IMR-90 (cell line): ENCODE measurements at regions not wholly inside any gene's neighbourhood (a gene's known extent, or its start where the extent isn't known, plus 50 kb on each side); places are given as distances from the start of the nearest gene placed in this dataset.

Experiments used
- ATAC-seq: fragments of 200-7000 bp; cut with Tn5 transposase; 2 replicates; pipeline ENCODE4 v1.9.1; 2020; ENCODE audit warnings: low read depth, mild to moderate bottlenecking, moderate library complexity
- BruUV-seq: library from RNA; stranded (reverse); fragments of 400-500 nt; replicated peaks from 2 replicates; lab custom pipeline; 2021; lab: Mats Ljungman, UMichigan
- CTCF ChIA-PET: fragments of 300-600 bp; formaldehyde crosslinking; extraction: SDS; loops from one replicate; lab custom pipeline; 2021; ENCODE audit warnings: antibody characterized with exemption; lab: Yijun Ruan, JAX
- POLR2A ChIA-PET: fragments of 300-600 bp; sonication (Branson Sonifier 250); formaldehyde crosslinking; loops from one replicate; lab custom pipeline; 2022; ENCODE audit warnings: antibody characterized with exemption; ENCODE audit not compliant: unreplicated experiment; lab: Charles Lee
- DNase-seq: peaks from one replicate; pipeline ENCODE4 v3.0.0; 2013
- H2AFZ ChIP-seq: replicated peaks from 2 replicates; pipeline ENCODE3; 2013; ENCODE audit warnings: low read length, mild to moderate bottlenecking; ENCODE audit not compliant: poor library complexity
- H2AK5ac ChIP-seq: 2 replicates; pipeline ENCODE4 v1.6.1; 2013; ENCODE audit warnings: low read depth, low read length, inconsistent platforms
- H2AK9ac ChIP-seq: replicated peaks from 2 replicates; pipeline ENCODE3; 2013; ENCODE audit warnings: mild to moderate bottlenecking, low read depth, low read length, moderate library complexity; ENCODE audit not compliant: poor library complexity
- H2BK120ac ChIP-seq: 2 replicates; pipeline ENCODE4 v1.6.1; 2013; ENCODE audit warnings: low read depth, low read length, inconsistent platforms
- H2BK15ac ChIP-seq: 3 replicates; pipeline ENCODE4 v1.6.1; 2013; ENCODE audit warnings: low read depth, low read length, inconsistent platforms
- H2BK20ac ChIP-seq: 2 replicates; pipeline ENCODE4 v1.6.1; 2013; ENCODE audit warnings: low read depth, mild to moderate bottlenecking, inconsistent platforms, low read length, moderate library complexity
- H2BK5ac ChIP-seq: 2 replicates; pipeline ENCODE4 v1.6.1; 2013; ENCODE audit warnings: mild to moderate bottlenecking, low read depth, low read length, inconsistent platforms; ENCODE audit not compliant: poor library complexity, severe bottlenecking
- H3K14ac ChIP-seq: replicated peaks from 2 replicates; pipeline ENCODE4 v1.6.1; 2013; ENCODE audit warnings: low read depth, low read length, inconsistent platforms
- H3K18ac ChIP-seq: 2 replicates; pipeline ENCODE4 v1.6.1; 2013; ENCODE audit warnings: low read depth, low read length, control low read depth
- H3K23ac ChIP-seq: 2 replicates; pipeline ENCODE4 v1.6.1; 2013; ENCODE audit warnings: low read depth, low read length, inconsistent platforms
- H3K27ac ChIP-seq: 2 replicates; pipeline ENCODE4 v1.5.1; 2013; ENCODE audit warnings: mild to moderate bottlenecking, control low read depth, low read length; ENCODE audit not compliant: insufficient read depth
- H3K27me3 ChIP-seq: 2 replicates; pipeline ENCODE4 v1.6.1; 2013; ENCODE audit warnings: low read length; ENCODE audit not compliant: control insufficient read depth, insufficient read depth
- H3K36me3 ChIP-seq: 2 replicates; pipeline ENCODE4 v1.6.1; 2013; ENCODE audit warnings: low read length, mixed read lengths; ENCODE audit not compliant: control insufficient read depth, insufficient read depth
- H3K4ac ChIP-seq: 2 replicates; pipeline ENCODE4 v1.6.1; 2013; ENCODE audit warnings: low read depth, low read length, inconsistent platforms
- H3K4me1 ChIP-seq: 2 replicates; pipeline ENCODE4 v1.6.1; 2013; ENCODE audit warnings: low read length, mixed read lengths; ENCODE audit not compliant: control insufficient read depth, insufficient read depth
- H3K4me2 ChIP-seq: 2 replicates; pipeline ENCODE4 v1.6.1; 2013; ENCODE audit warnings: low read depth, mild to moderate bottlenecking, control low read depth, low read length, moderate library complexity
- H3K4me3 ChIP-seq: 2 replicates; pipeline ENCODE4 v1.5.1; 2013; ENCODE audit warnings: low read depth, mild to moderate bottlenecking, control low read depth, low read length, moderate library complexity; ENCODE audit not compliant: insufficient read depth
- H3K56ac ChIP-seq: 2 replicates; pipeline ENCODE4 v1.6.1; 2013; ENCODE audit warnings: low read length, inconsistent platforms; ENCODE audit not compliant: insufficient read depth; ENCODE audit errors: extremely low read depth
- H3K79me1 ChIP-seq, 2 experiments: 2 replicates each; pipeline ENCODE4 v1.6.1; 2013; ENCODE audit warnings: low read length in 2 of 2, inconsistent platforms in 1 of 2, low read depth in 1 of 2
- H3K9ac ChIP-seq: 2 replicates; pipeline ENCODE4 v1.6.1; 2013; ENCODE audit warnings: low read depth, low read length, control low read depth
- H3K9me1 ChIP-seq: 2 replicates; pipeline ENCODE4 v1.6.1; 2013; ENCODE audit warnings: low read length, inconsistent platforms; ENCODE audit not compliant: insufficient read depth
- H3K9me3 ChIP-seq: 2 replicates; pipeline ENCODE4 v1.6.1; 2013; ENCODE audit warnings: low read length; ENCODE audit not compliant: control insufficient read depth, insufficient read depth
- H4K20me1 ChIP-seq: 2 replicates; pipeline ENCODE4 v1.6.1; 2013; ENCODE audit warnings: low read length, inconsistent platforms; ENCODE audit not compliant: insufficient read depth
- H4K5ac ChIP-seq: 2 replicates; pipeline ENCODE4 v1.6.1; 2013; ENCODE audit warnings: mild to moderate bottlenecking, low read depth, low read length, control low read depth
- H4K8ac ChIP-seq, 2 experiments: 2 replicates each; pipeline ENCODE4 v1.6.1; 2013; ENCODE audit warnings: low read depth in 2 of 2, low read length in 2 of 2, control low read depth in 1 of 2, inconsistent platforms in 1 of 2
- H4K91ac ChIP-seq: 2 replicates; pipeline ENCODE4 v1.6.1; 2013; ENCODE audit warnings: low read depth, low read length, inconsistent platforms; ENCODE audit not compliant: insufficient read depth
- CEBPB ChIP-seq: IDR thresholded peaks from 2 replicates; pipeline ENCODE4 v1.6.1; 2012; ENCODE audit warnings: low read depth, low read length, improper control_type of control experiment
- CHD1 ChIP-seq: IDR thresholded peaks from 2 replicates; pipeline ENCODE4 v1.6.1; 2012; ENCODE audit warnings: low read depth, low read length, improper control_type of control experiment
- MAZ ChIP-seq: IDR thresholded peaks from 2 replicates; pipeline ENCODE4 v1.6.1; 2012; ENCODE audit warnings: low read depth, mild to moderate bottlenecking, low read length, improper control_type of control experiment, moderate library complexity, borderline replicate concordance
- NFE2L2 ChIP-seq: fragments of 150-350 bp; IDR thresholded peaks from 2 replicates; pipeline ENCODE4 v1.6.1; 2016; ENCODE audit warnings: low read depth, mild to moderate bottlenecking, low read length
- RAD21 ChIP-seq: IDR thresholded peaks from 2 replicates; pipeline ENCODE4 v1.6.1; 2012; ENCODE audit warnings: low read length, improper control_type of control experiment
- RCOR1 ChIP-seq: IDR thresholded peaks from 2 replicates; pipeline ENCODE4 v1.6.1; 2012; ENCODE audit warnings: mild to moderate bottlenecking, low read length, improper control_type of control experiment; ENCODE audit not compliant: insufficient replicate concordance
- WGBS, 2 experiments: methylation state at CpG; one replicate each; pipeline versions ENCODE4 v1.1.5 to v1.1.7; 2013; ENCODE audit warnings: missing lambda C conversion rate in 2 of 2; ENCODE audit not compliant: insufficient read length in 1 of 2; ENCODE audit errors: extremely low coverage in 2 of 2; 5-methylcytosine and 5-hydroxymethylcytosine counted together
- dilution Hi-C: fragments of 300-500 bp; cut with HindIII; formaldehyde crosslinking; loops from one replicate; pipeline ENCODE4 v1.14.3; 2018; ENCODE audit warnings: low sequenced_read_pairs; ENCODE audit not compliant: unreplicated experiment
- in situ Hi-C: fragments of 300-500 bp; cut with MboI; formaldehyde crosslinking; loops from 3 replicates; pipeline ENCODE4 v1.14.3; 2019; ENCODE audit warnings: low sequenced_read_pairs, inconsistent platforms, mixed read lengths
- intact Hi-C: fragments of 100-400 bp; cut with micrococcal nuclease; formaldehyde crosslinking; loops from 2 replicates; pipeline ENCODE4 v1.10.0; 2022
- TF ChIP-seq, protein P1 (sequence below): fragments of 150-350 bp; IDR thresholded peaks from 2 replicates; pipeline ENCODE4 v1.6.1; 2016; ENCODE audit warnings: low read depth, mild to moderate bottlenecking, low read length, moderate library complexity, borderline replicate concordance

DNA sequence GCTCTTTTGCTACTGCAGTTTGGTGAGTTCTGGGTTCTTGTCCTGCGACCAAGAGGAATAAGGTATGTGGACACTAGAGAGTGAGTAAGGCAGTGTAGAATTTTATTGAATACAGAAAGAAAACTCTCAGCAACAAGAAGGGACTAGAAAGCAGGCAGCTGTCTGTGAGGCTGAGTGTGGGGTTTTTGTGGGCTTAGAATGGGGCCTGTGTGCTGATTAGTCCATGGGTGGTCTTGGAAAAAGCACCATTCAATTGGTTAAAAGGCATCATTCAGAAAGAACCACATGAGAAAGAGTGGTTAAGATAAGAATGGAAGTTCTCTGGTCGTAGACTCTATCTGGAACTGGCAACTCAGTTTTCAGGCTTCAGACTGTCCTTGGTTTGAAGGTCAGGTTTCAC lies 298.8 kb downstream of the TGFB2 start:
- 0 out of 2 replicates have a peak overlapping the region, but pooled peaks have one; percentile 26 for H4K91ac ChIP-seq
- H4K20me1 ChIP-seq = no peaks in the 10 kb centered on the region
- H3K14ac ChIP-seq = no peak overlapping the region
- H3K9me3 ChIP-seq = no peaks in the 10 kb centered on the region
- H2AK5ac ChIP-seq = no peak overlapping the region
- no peaks in the 10 kb centered on the region for H3K27me3 ChIP-seq
- H3K4ac ChIP-seq = no peak overlapping the region
- TF ChIP-seq CHD1 (no peak), NFE2L2 (no peak), MAZ (no peak), RCOR1 (no peak), RAD21 (no peak), CEBPB (no peak)
- TF ChIP-seq, protein P1, sequence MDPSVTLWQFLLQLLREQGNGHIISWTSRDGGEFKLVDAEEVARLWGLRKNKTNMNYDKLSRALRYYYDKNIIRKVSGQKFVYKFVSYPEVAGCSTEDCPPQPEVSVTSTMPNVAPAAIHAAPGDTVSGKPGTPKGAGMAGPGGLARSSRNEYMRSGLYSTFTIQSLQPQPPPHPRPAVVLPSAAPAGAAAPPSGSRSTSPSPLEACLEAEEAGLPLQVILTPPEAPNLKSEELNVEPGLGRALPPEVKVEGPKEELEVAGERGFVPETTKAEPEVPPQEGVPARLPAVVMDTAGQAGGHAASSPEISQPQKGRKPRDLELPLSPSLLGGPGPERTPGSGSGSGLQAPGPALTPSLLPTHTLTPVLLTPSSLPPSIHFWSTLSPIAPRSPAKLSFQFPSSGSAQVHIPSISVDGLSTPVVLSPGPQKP = no peak
- in situ Hi-C loops = no loop called here
- peak overlapping the region; percentile 34; the same call in 1 of the 3 replicates for H2BK15ac ChIP-seq
- intact Hi-C loops = no loop called here
- H4K5ac ChIP-seq = no peak overlapping the region
- no peak overlapping the region for H3K4me3 ChIP-seq
- no peak overlapping the region for H4K8ac ChIP-seq
- DNase-seq (no peak), ATAC-seq (no peak)
- no peak overlapping the region for H3K23ac ChIP-seq
- H3K4me1 ChIP-seq = peaks cover 7% of the 10 kb centered on the region; the same call in 1 of the 2 replicates
- H2BK5ac ChIP-seq = no peak overlapping the region
- H2AFZ ChIP-seq = no peak overlapping the region
- H3K18ac ChIP-seq = no peak overlapping the region
- no peaks in the 10 kb centered on the region for H3K36me3 ChIP-seq
- no peak overlapping the region for H3K9ac ChIP-seq
- POLR2A ChIA-PET = no interaction called here
- H2BK20ac ChIP-seq = no peak overlapping the region
- no peak overlapping the region for H3K56ac ChIP-seq
- H3K4me2 ChIP-seq = no peak overlapping the region
- peaks cover 3% of the 10 kb centered on the region; the same call in 1 of the 2 replicates for H3K9me1 ChIP-seq
- no peak overlapping the region for H3K27ac ChIP-seq
- CTCF ChIA-PET = no interaction called here
- no peaks in the 10 kb centered on the region for H3K79me1 ChIP-seq
- no peak overlapping the region for H2AK9ac ChIP-seq
- H2BK120ac ChIP-seq = no peak overlapping the region
- WGBS, 2 experiments = no CpG with 5 or more reads among the region's 2 CpGs
- BruUV-seq = no TSS peak
- dilution Hi-C loops = no loop called here
